Keratinocyte (primary cell): ENCODE measurements at regions not wholly inside any gene's neighbourhood (a gene's known extent, or its start where the extent isn't known, plus 50 kb on each side); places are given as distances from the start of the nearest gene placed in this dataset.

Experiments
- DNase-seq: peaks from one replicate; pipeline ENCODE4 v3.0.0-alpha.2; 2011; ENCODE audit warnings: low read depth, missing footprints, low spot score
- FAIRE-seq: peaks from 2 replicates; lab custom pipeline; 2011; peaks lifted over from hg19 to GRCh38; lab: Jason Lieb, UNC
- H2AFZ ChIP-seq: 2 replicates; pipeline ENCODE4 v1.6.0; 2012; ENCODE audit warnings: low read length, control low read depth, inconsistent platforms; ENCODE audit not compliant: control insufficient read depth
- H3K27ac ChIP-seq: 2 replicates; pipeline ENCODE4 v1.5.1; 2011; ENCODE audit warnings: low read length; ENCODE audit not compliant: control insufficient read depth, insufficient read depth
- H3K27me3 ChIP-seq: 3 replicates; pipeline ENCODE4 v1.6.0; 2011; ENCODE audit warnings: low read length; ENCODE audit not compliant: control insufficient read depth, insufficient read depth; ENCODE audit errors: extremely low read depth
- H3K36me3 ChIP-seq, 2 experiments: 2 replicates in 1 of 2; 3 replicates in 1 of 2; pipeline ENCODE4 v1.5.1; 2011; ENCODE audit warnings: low read length in 2 of 2, mild to moderate bottlenecking in 1 of 2; ENCODE audit not compliant: control insufficient read depth in 2 of 2, insufficient read depth in 2 of 2; ENCODE audit errors: extremely low read depth in 1 of 2
- H3K4me1 ChIP-seq: 3 replicates; pipeline ENCODE4 v1.5.1; 2011; ENCODE audit warnings: low read length; ENCODE audit not compliant: control insufficient read depth, insufficient read depth; ENCODE audit errors: extremely low read depth
- H3K4me2 ChIP-seq: 3 replicates; pipeline ENCODE4 v1.6.0; 2011; ENCODE audit warnings: low read depth, low read length; ENCODE audit not compliant: control insufficient read depth, insufficient read depth; ENCODE audit errors: extremely low read depth
- H3K4me3 ChIP-seq, 3 experiments: fragments of 200-600 bp in 1 of 3; sonication (generic) in 1 of 3; 2 replicates in 2 of 3; 3 replicates in 1 of 3; pipeline ENCODE4 v1.5.1; 2011 to 2016; ENCODE audit warnings: low read length in 3 of 3, mild to moderate bottlenecking in 3 of 3, control low read depth in 2 of 3, inconsistent platforms in 1 of 3, low read depth in 1 of 3, mixed read lengths in 1 of 3, mixed run types in 1 of 3, moderate library complexity in 1 of 3; ENCODE audit not compliant: control insufficient read depth in 2 of 3, insufficient read depth in 2 of 3; ENCODE audit errors: extremely low read depth in 1 of 3
- H3K79me2 ChIP-seq: 2 replicates; pipeline ENCODE4 v1.6.0; 2012; ENCODE audit warnings: low read length; ENCODE audit not compliant: control insufficient read depth, insufficient read depth
- H3K9ac ChIP-seq: 3 replicates; pipeline ENCODE4 v1.6.0; 2011; ENCODE audit warnings: low read length; ENCODE audit not compliant: control insufficient read depth, insufficient read depth; ENCODE audit errors: extremely low read depth
- H3K9me1 ChIP-seq: 3 replicates; pipeline ENCODE4 v1.6.0; 2011; ENCODE audit warnings: low read length; ENCODE audit not compliant: control insufficient read depth, insufficient read depth; ENCODE audit errors: extremely low read depth
- H3K9me3 ChIP-seq: 2 replicates; pipeline ENCODE4 v1.5.1; 2012; ENCODE audit warnings: low read depth, low read length; ENCODE audit not compliant: control insufficient read depth
- H4K20me1 ChIP-seq: 3 replicates; pipeline ENCODE4 v1.6.0; 2011; ENCODE audit warnings: low read length; ENCODE audit not compliant: control insufficient read depth, insufficient read depth; ENCODE audit errors: extremely low read depth
- EZH2 ChIP-seq: IDR thresholded peaks from one replicate; pipeline ENCODE4 v1.6.1; 2012; ENCODE audit warnings: inconsistent platforms, mild to moderate bottlenecking, low read length, moderate library complexity
- dilution Hi-C: fragments of 300-500 bp; cut with MboI; formaldehyde crosslinking; loops from one replicate; pipeline ENCODE4 v1.7.0; 2020; ENCODE audit warnings: low sequenced_read_pairs; ENCODE audit not compliant: extremely low pct_ligation_motif_present
- TF ChIP-seq, protein P1 (sequence below), 3 experiments: IDR thresholded peaks in 1 of 3; conservative IDR thresholded peaks in 1 of 3; optimal IDR thresholded peaks in 1 of 3; 2 replicates in 2 of 3; 3 replicates in 1 of 3; pipeline versions ENCODE3 to v1.5.1; 2011; ENCODE audit warnings: low read length in 3 of 3, mild to moderate bottlenecking in 3 of 3, moderate library complexity in 2 of 3, control low read depth in 1 of 3, inconsistent platforms in 1 of 3; ENCODE audit not compliant: insufficient read depth in 2 of 3; ENCODE audit errors: extremely low read depth in 1 of 3

DNA sequence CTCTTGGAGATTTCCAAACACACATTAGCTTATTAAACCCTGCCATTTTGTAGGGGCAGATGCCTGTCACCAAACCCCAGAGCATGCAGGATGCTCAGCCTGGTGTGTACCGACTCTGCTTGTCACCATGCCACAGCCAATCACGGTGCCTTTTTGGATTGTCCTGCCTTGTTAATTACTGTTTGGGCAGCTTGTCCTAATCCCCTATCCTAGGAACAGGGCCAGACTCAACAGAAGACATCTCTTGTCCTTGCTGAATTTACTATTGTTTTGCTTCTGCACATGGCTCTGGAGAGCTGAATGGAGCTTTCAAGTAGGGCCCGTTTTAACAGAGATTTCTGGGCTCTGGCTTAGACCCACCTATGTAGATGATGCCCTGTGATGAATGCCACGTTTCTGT is 388.5 kb downstream of the AACS start:
- H3K9ac ChIP-seq, result no peak overlapping the region
- H3K27ac ChIP-seq, result no peak overlapping the region
- DNase-seq (no peak), FAIRE-seq (no peak)
- H3K27me3 ChIP-seq, result no peaks in the 10 kb centered on the region
- H4K20me1 ChIP-seq, result no peaks in the 10 kb centered on the region
- peaks cover 4% of the 10 kb centered on the region for H3K9me3 ChIP-seq
- no peaks in the 10 kb centered on the region for H3K79me2 ChIP-seq
- TF ChIP-seq, protein P1, sequence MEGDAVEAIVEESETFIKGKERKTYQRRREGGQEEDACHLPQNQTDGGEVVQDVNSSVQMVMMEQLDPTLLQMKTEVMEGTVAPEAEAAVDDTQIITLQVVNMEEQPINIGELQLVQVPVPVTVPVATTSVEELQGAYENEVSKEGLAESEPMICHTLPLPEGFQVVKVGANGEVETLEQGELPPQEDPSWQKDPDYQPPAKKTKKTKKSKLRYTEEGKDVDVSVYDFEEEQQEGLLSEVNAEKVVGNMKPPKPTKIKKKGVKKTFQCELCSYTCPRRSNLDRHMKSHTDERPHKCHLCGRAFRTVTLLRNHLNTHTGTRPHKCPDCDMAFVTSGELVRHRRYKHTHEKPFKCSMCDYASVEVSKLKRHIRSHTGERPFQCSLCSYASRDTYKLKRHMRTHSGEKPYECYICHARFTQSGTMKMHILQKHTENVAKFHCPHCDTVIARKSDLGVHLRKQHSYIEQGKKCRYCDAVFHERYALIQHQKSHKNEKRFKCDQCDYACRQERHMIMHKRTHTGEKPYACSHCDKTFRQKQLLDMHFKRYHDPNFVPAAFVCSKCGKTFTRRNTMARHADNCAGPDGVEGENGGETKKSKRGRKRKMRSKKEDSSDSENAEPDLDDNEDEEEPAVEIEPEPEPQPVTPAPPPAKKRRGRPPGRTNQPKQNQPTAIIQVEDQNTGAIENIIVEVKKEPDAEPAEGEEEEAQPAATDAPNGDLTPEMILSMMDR (optimal IDR thresholded peaks at IDR 0.05 in 1 of 3, IDR thresholded peaks at IDR 0.05 in 1 of 3, conservative IDR thresholded peaks at IDR 0.05 in 1 of 3; ENCODE audit: extremely low read depth in 1 of 3, insufficient read depth in 2 of 3, low read length in 3 of 3), result no peak
- no peak for TF ChIP-seq EZH2
- no peaks in the 10 kb centered on the region for H3K36me3 ChIP-seq
- no peak overlapping the region for H3K4me2 ChIP-seq
- H3K9me1 ChIP-seq, result no peaks in the 10 kb centered on the region
- H3K4me1 ChIP-seq, result no peaks in the 10 kb centered on the region
- H3K4me3 ChIP-seq, result no peak overlapping the region
- no peak overlapping the region for H2AFZ ChIP-seq
- dilution Hi-C loops, result no loop called here

GRCh38 chr12:125454291-125454690 is 389.1 kb downstream of the AACS start:
- no peaks in the 10 kb centered on the region for H4K20me1 ChIP-seq
- H2AFZ ChIP-seq, result no peak overlapping the region
- DNase-seq (no peak), FAIRE-seq (no peak)
- no peaks in the 10 kb centered on the region for H3K9me1 ChIP-seq
- no peak overlapping the region for H3K27ac ChIP-seq
- H3K36me3 ChIP-seq, result no peaks in the 10 kb centered on the region
- H3K4me3 ChIP-seq, result no peak overlapping the region
- no peak overlapping the region for H3K4me2 ChIP-seq
- dilution Hi-C loops, result no loop called here
- TF ChIP-seq, protein P1 (optimal IDR thresholded peaks at IDR 0.05 in 1 of 3, IDR thresholded peaks at IDR 0.05 in 1 of 3, conservative IDR thresholded peaks at IDR 0.05 in 1 of 3; ENCODE audit: extremely low read depth in 1 of 3, insufficient read depth in 2 of 3, low read length in 3 of 3), result no peak
- TF ChIP-seq EZH2, result no peak
- H3K79me2 ChIP-seq, result no peaks in the 10 kb centered on the region
- H3K9me3 ChIP-seq, result peaks cover 4% of the 10 kb centered on the region
- no peaks in the 10 kb centered on the region for H3K27me3 ChIP-seq
- no peak overlapping the region for H3K9ac ChIP-seq
- no peaks in the 10 kb centered on the region for H3K4me1 ChIP-seq
